Gastroesophageal sphincter (tissue), 3 donors: ENCODE measurements at regions not wholly inside any gene's neighbourhood (a gene's known extent, or its start where the extent isn't known, plus 50 kb on each side); places are given as distances from the start of the nearest gene placed in this dataset.

Experiments
- POLR2A ChIP-seq, 2 donors: fragments of 450-650 bp; IDR thresholded peaks; one replicate each; pipeline ENCODE4 v1.6.1; 2017; ENCODE audit warnings: antibody characterized with exemption in 2 of 2, mild to moderate bottlenecking in 2 of 2, moderate library complexity in 1 of 2
- POLR2AphosphoS5 ChIP-seq: sonication (generic); formaldehyde crosslinking; IDR thresholded peaks from one replicate; pipeline ENCODE4 v1.6.1; 2017; ENCODE audit warnings: antibody characterized with exemption
- TF ChIP-seq, protein P1 (sequence below), 4 experiments: fragments of 200-600 bp in 2 of 4; fragments of 450-650 bp in 2 of 4; sonication (generic) in 1 of 4; IDR thresholded peaks; one replicate each; pipeline ENCODE4 v1.5.1; 2017 to 2019; ENCODE audit warnings: antibody characterized with exemption in 4 of 4, mild to moderate bottlenecking in 2 of 4, moderate library complexity in 2 of 4

DNA sequence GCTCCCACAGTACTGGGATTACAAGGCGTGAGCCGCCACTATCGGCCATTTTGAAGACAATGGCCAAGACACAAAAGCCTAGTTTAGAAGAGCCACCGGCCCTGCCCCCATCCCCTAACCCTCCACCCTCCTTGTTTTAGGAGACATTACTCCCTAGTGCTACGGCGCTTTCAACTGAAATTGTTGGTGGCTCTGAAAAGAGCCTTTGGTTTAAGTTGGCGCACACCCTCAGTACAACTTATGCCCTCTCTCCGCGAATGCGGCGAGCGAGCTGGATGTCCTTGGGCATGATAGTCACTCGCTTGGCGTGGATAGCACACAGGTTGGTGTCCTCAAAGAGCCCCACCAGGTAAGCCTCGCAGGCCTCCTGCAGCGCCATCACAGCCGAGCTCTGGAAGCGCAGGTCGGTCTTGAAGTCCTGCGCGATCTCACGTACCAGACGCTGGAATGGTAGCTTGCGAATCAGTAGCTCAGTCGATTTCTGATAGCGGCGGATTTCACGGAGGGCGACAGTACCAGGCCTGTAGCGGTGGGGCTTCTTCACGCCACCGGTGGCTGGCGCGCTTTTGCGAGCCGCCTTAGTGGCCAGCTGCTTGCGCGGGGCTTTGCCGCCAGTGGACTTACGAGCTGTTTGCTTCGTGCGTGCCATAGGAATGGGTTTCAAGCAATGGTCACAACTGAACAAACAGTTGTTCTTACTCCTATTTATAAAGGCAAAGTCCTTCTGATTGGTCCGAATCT lies 114.9 kb upstream of the BTN3A2 start:
- TF ChIP-seq, protein P1, sequence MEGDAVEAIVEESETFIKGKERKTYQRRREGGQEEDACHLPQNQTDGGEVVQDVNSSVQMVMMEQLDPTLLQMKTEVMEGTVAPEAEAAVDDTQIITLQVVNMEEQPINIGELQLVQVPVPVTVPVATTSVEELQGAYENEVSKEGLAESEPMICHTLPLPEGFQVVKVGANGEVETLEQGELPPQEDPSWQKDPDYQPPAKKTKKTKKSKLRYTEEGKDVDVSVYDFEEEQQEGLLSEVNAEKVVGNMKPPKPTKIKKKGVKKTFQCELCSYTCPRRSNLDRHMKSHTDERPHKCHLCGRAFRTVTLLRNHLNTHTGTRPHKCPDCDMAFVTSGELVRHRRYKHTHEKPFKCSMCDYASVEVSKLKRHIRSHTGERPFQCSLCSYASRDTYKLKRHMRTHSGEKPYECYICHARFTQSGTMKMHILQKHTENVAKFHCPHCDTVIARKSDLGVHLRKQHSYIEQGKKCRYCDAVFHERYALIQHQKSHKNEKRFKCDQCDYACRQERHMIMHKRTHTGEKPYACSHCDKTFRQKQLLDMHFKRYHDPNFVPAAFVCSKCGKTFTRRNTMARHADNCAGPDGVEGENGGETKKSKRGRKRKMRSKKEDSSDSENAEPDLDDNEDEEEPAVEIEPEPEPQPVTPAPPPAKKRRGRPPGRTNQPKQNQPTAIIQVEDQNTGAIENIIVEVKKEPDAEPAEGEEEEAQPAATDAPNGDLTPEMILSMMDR (IDR thresholded peaks at IDR 0.05), result peak in 2 of 4 experiments; percentile 3 to 16
- TF ChIP-seq POLR2AphosphoS5 (peak; percentile 8), POLR2A (IDR thresholded peaks at IDR 0.05) (peak in 1 of 2 donors; percentile 23)
